K562 (cell line): ENCODE measurements at regions not wholly inside any gene's neighbourhood (a gene's known extent, or its start where the extent isn't known, plus 50 kb on each side); places are given as distances from the start of the nearest gene placed in this dataset.

Experiments used
- BRCA1 ChIP-seq, 2 experiments: fragments of 450-650 bp in 1 of 2; sonication (generic) in 1 of 2; formaldehyde crosslinking in 1 of 2; IDR thresholded peaks; 2 replicates each; pipeline versions ENCODE4 v1.5.0 to v1.6.1; 2017 to 2020; ENCODE audit warnings: mild to moderate bottlenecking in 1 of 2, missing genetic modification reagents in 1 of 2
- CBX3 ChIP-seq, 2 experiments: IDR thresholded peaks; 1 replicate in 1 of 2; 2 replicates in 1 of 2; pipeline ENCODE4 v1.6.1; 2012; ENCODE audit warnings: inconsistent platforms in 2 of 2, low read length in 2 of 2, borderline replicate concordance in 1 of 2, control low read depth in 1 of 2
- DNMT1 ChIP-seq: fragments of 450-650 bp; IDR thresholded peaks from 2 replicates; pipeline ENCODE4 v1.6.1; 2016; ENCODE audit warnings: antibody characterized with exemption, mild to moderate bottlenecking
- HMG20A ChIP-seq: fragments of 450-650 bp; formaldehyde crosslinking; conservative IDR thresholded peaks from 2 replicates; pipeline ENCODE4 v1.4.0; 2020; ENCODE audit warnings: mild to moderate bottlenecking, mixed read lengths
- HOMEZ ChIP-seq: fragments of 250-450 bp; sonication (Bioruptor Pico); IDR thresholded peaks from 2 replicates; pipeline ENCODE4 v1.4.0; 2020; ENCODE audit warnings: mild to moderate bottlenecking, moderate library complexity
- KLF16 ChIP-seq: IDR thresholded peaks from 2 replicates; pipeline ENCODE4 v1.6.1; 2016; ENCODE audit warnings: antibody characterized with exemption
- MAZ ChIP-seq, 2 experiments: fragments of 450-650 bp in 1 of 2; sonication (generic) in 1 of 2; formaldehyde crosslinking; IDR thresholded peaks in 1 of 2; conservative IDR thresholded peaks in 1 of 2; 2 replicates each; pipeline versions ENCODE4 v1.4.0 to v1.5.0; 2020; ENCODE audit warnings: mild to moderate bottlenecking in 1 of 2, missing genetic modification reagents in 1 of 2
- MIER1 ChIP-seq: fragments of 450-650 bp; IDR thresholded peaks from 2 replicates; pipeline ENCODE4 v1.6.1; 2016; ENCODE audit warnings: antibody characterized with exemption, mild to moderate bottlenecking, low read depth
- MNT ChIP-seq, 2 experiments: fragments of 450-650 bp; conservative IDR thresholded peaks; 2 replicates each; pipeline ENCODE4 v1.6.1; 2017; ENCODE audit warnings: mild to moderate bottlenecking in 2 of 2, moderate library complexity in 2 of 2
- NR2C1 ChIP-seq, 2 experiments: fragments of 450-650 bp; IDR thresholded peaks; 2 replicates each; pipeline ENCODE4 v1.6.1; 2017; ENCODE audit warnings: mild to moderate bottlenecking in 2 of 2, antibody characterized with exemption in 1 of 2, inconsistent platforms in 1 of 2, missing compliant biosample characterization in 1 of 2, missing genetic modification characterization in 1 of 2
- RB1 ChIP-seq: fragments of 450-650 bp; IDR thresholded peaks from 2 replicates; pipeline ENCODE4 v1.6.1; 2017; ENCODE audit warnings: low read depth, mild to moderate bottlenecking
- SP1 ChIP-seq: sonication (generic); formaldehyde crosslinking; IDR thresholded peaks from 2 replicates; pipeline ENCODE4 v1.8.1; 2022; ENCODE audit warnings: mild to moderate bottlenecking, missing genetic modification reagents
- STAT5A ChIP-seq: IDR thresholded peaks from 2 replicates; pipeline ENCODE4 v1.6.1; 2012; ENCODE audit warnings: low read length, inconsistent platforms, borderline replicate concordance
- TOE1 ChIP-seq, 2 experiments: fragments of 450-650 bp in 1 of 2; sonication (generic) in 1 of 2; formaldehyde crosslinking in 1 of 2; IDR thresholded peaks; 2 replicates each; pipeline versions ENCODE4 v1.7.1 to v1.8.0; 2016 to 2022; ENCODE audit warnings: borderline replicate concordance in 2 of 2, mild to moderate bottlenecking in 2 of 2, antibody characterized with exemption in 1 of 2, inconsistent platforms in 1 of 2, low read depth in 1 of 2, missing genetic modification reagents in 1 of 2, moderate library complexity in 1 of 2
- WHSC1 ChIP-seq: IDR thresholded peaks from one replicate; pipeline ENCODE4 v1.6.1; 2012; ENCODE audit warnings: low read length, control low read depth, inconsistent platforms
- ZBTB26 ChIP-seq: fragments of 450-650 bp; formaldehyde crosslinking; IDR thresholded peaks from 2 replicates; pipeline ENCODE4 v1.4.0; 2022; ENCODE audit warnings: missing genetic modification characterization
- ZNF12 ChIP-seq: sonication (generic); formaldehyde crosslinking; IDR thresholded peaks from 2 replicates; pipeline ENCODE4 v1.4.0; 2020; ENCODE audit warnings: mild to moderate bottlenecking, missing genetic modification reagents
- ZNF175 ChIP-seq: fragments of 200-800 bp; sonication (Bioruptor generic); IDR thresholded peaks from 2 replicates; pipeline ENCODE4 v1.6.1; 2016; ENCODE audit warnings: low read depth, mild to moderate bottlenecking, missing genetic modification characterization, missing compliant biosample characterization
- ZNF395 ChIP-seq: fragments of 200-800 bp; sonication (Bioruptor generic); IDR thresholded peaks from 2 replicates; pipeline ENCODE4 v1.6.1; 2017; ENCODE audit warnings: missing genetic modification characterization, missing compliant biosample characterization
- ZNF408 ChIP-seq: fragments of 250-450 bp; sonication (Bioruptor Pico); IDR thresholded peaks from 2 replicates; pipeline ENCODE4 v1.4.0; 2020; ENCODE audit warnings: low read depth, mild to moderate bottlenecking, moderate library complexity
- ZNF561 ChIP-seq: fragments of 450-650 bp; formaldehyde crosslinking; conservative IDR thresholded peaks from 2 replicates; pipeline ENCODE4 v1.4.0; 2020; ENCODE audit warnings: mild to moderate bottlenecking, moderate library complexity
- ZNF583 ChIP-seq: fragments of 250-450 bp; sonication (Bioruptor Pico); IDR thresholded peaks from 2 replicates; pipeline ENCODE4 v1.4.0; 2020
- ZNF644 ChIP-seq: fragments of 200-800 bp; sonication (Bioruptor generic); IDR thresholded peaks from 2 replicates; pipeline ENCODE4 v1.6.1; 2016; ENCODE audit warnings: low read depth, missing genetic modification characterization, missing compliant biosample characterization
- ZNF717 ChIP-seq: fragments of 250-450 bp; sonication (Bioruptor Pico); IDR thresholded peaks from 2 replicates; pipeline ENCODE4 v1.5.0; 2021

GRCh38 chr11:10920205-10920604, 62.4 kb upstream of the ZBED5 start (continued):
- TF ChIP-seq ZNF175 (CRISPR knock-in tag) (peak; percentile 66; the same call in 1 of the 2 replicates), BRCA1 (IDR thresholded peaks at IDR 0.05) (no peak), BRCA1 (CRISPR knock-in tag; IDR thresholded peaks at IDR 0.05) (no peak), MNT (conservative IDR thresholded peaks at IDR 0.05) (peak in 1 of 2 experiments; percentile 23; a peak in 2 of 4 replicates), WHSC1 (no peak), KLF16 (peak; percentile 58; the same call in 1 of the 2 replicates), ZNF12 (CRISPR knock-in tag) (no peak), CBX3 (IDR thresholded peaks at IDR 0.05; ENCODE audit: borderline replicate concordance in 1 of 2, low read length in 2 of 2) (peak in 1 of 2 experiments; percentile 89; a peak in 1 of 3 replicates), ZNF717 (CRISPR knock-in tag) (no peak), ZNF408 (CRISPR knock-in tag) (no peak), ZNF395 (peak; percentile 62), RB1 (no peak), ZNF583 (CRISPR knock-in tag) (no peak), NR2C1 (IDR thresholded peaks at IDR 0.05) (0 out of 2 replicates have a peak, but pooled peaks have one; percentile 41), NR2C1 (tag; IDR thresholded peaks at IDR 0.05) (peak; percentile 71), HMG20A (CRISPR knock-in tag) (no peak), HOMEZ (CRISPR knock-in tag) (no peak), SP1 (CRISPR knock-in tag) (no peak), TOE1 (IDR thresholded peaks at IDR 0.05; ENCODE audit: borderline replicate concordance) (no peak), TOE1 (CRISPR knock-in tag; IDR thresholded peaks at IDR 0.05; ENCODE audit: borderline replicate concordance, low read depth) (no peak), MAZ (CRISPR knock-in tag; conservative IDR thresholded peaks at IDR 0.05 in 1 of 2, IDR thresholded peaks at IDR 0.05 in 1 of 2) (0 out of 4 replicates have a peak, but pooled peaks of 1 of the 2 experiments have one; percentile 24), DNMT1 (no peak), ZBTB26 (no peak), ZNF561 (no peak), STAT5A (peak; percentile 75), ZNF644 (tag) (peak; percentile 73), MIER1 (no peak)
